ENCODE measurements at regions not wholly inside any gene's neighbourhood (a gene's known extent, or its start where the extent isn't known, plus 50 kb on each side); places are given as distances from the start of the nearest gene placed in this dataset.

GRCh38 chr3:30139283-30139682, 467.1 kb upstream of the TGFBR2 start:
- Mint-ChIP-seq H3K27me3 (ENCODE audit: low read depth) (no peaks in the 10 kb centered on the region), H3K27ac (ENCODE audit: unreplicated experiment) (no peak overlapping the region), H3K4me1 (peaks cover 10% of the 10 kb centered on the region), H3K36me3 (ENCODE audit: low read depth) (peaks cover 4% of the 10 kb centered on the region), H3K9me3 (peaks cover 5% of the 10 kb centered on the region), H3K4me3 (no peak overlapping the region)
- TF ChIP-seq, protein P1, sequence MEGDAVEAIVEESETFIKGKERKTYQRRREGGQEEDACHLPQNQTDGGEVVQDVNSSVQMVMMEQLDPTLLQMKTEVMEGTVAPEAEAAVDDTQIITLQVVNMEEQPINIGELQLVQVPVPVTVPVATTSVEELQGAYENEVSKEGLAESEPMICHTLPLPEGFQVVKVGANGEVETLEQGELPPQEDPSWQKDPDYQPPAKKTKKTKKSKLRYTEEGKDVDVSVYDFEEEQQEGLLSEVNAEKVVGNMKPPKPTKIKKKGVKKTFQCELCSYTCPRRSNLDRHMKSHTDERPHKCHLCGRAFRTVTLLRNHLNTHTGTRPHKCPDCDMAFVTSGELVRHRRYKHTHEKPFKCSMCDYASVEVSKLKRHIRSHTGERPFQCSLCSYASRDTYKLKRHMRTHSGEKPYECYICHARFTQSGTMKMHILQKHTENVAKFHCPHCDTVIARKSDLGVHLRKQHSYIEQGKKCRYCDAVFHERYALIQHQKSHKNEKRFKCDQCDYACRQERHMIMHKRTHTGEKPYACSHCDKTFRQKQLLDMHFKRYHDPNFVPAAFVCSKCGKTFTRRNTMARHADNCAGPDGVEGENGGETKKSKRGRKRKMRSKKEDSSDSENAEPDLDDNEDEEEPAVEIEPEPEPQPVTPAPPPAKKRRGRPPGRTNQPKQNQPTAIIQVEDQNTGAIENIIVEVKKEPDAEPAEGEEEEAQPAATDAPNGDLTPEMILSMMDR (conservative IDR thresholded peaks at IDR 0.05) = no peak
- no peak for DNase-seq (ENCODE audit: low read depth, low spot score)

DNA sequence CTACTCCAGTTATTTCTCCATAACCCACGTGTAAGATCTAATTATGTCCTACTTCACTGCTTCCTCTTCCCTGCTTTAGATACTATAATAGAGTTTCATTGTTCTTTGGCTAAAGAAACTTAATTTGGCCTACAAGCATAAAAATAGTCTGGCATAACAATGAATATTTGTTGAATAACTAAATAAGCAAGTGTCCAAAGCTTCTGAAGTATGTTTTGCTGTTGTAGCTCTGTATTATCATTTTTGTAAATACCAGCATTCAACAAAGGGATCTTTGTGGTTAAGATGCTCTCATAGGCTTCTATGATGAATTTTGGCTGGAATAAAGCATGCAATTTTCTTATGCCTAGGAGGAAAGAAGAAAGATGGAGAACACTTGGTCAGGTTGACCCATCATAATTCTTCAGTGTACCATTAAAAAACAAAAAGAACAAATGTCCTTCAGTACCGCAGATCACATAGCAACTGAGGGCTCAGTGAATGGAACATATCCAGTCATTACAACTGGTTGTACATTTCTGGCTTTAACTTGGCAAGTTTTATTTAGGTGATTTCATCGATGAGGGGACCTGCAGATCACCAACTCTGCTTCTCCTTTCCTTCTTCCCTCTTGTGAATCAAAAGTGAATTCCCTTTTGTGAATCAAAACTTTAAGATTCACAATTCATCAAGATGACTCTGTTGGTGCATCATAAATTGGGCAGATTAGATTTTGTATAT, 465.9 kb upstream of the TGFBR2 start:
- no peak overlapping the region for H3K4me3 Mint-ChIP-seq
- H3K27me3 Mint-ChIP-seq (ENCODE audit: low read depth) = no peaks in the 10 kb centered on the region
- DNase-seq (ENCODE audit: low read depth, low spot score) = no peak
- TF ChIP-seq, protein P1 (conservative IDR thresholded peaks at IDR 0.05) = no peak
- peaks cover 10% of the 10 kb centered on the region for H3K4me1 Mint-ChIP-seq
- no peak overlapping the region for H3K27ac Mint-ChIP-seq (ENCODE audit: unreplicated experiment)
- H3K9me3 Mint-ChIP-seq = peaks cover 5% of the 10 kb centered on the region
- peaks cover 4% of the 10 kb centered on the region for H3K36me3 Mint-ChIP-seq (ENCODE audit: low read depth)

GRCh38 chr3:30141178-30141581, 465.2 kb upstream of the TGFBR2 start:
- Mint-ChIP-seq H3K27ac (ENCODE audit: unreplicated experiment) (no peak overlapping the region), H3K4me3 (no peak overlapping the region), H3K9me3 (peaks cover 2% of the 10 kb centered on the region), H3K27me3 (ENCODE audit: low read depth) (no peaks in the 10 kb centered on the region), H3K36me3 (ENCODE audit: low read depth) (peaks cover 1% of the 10 kb centered on the region), H3K4me1 (peaks cover 10% of the 10 kb centered on the region)
- no peak for DNase-seq (ENCODE audit: low read depth, low spot score)
- TF ChIP-seq, protein P1 (conservative IDR thresholded peaks at IDR 0.05) = no peak

DNA sequence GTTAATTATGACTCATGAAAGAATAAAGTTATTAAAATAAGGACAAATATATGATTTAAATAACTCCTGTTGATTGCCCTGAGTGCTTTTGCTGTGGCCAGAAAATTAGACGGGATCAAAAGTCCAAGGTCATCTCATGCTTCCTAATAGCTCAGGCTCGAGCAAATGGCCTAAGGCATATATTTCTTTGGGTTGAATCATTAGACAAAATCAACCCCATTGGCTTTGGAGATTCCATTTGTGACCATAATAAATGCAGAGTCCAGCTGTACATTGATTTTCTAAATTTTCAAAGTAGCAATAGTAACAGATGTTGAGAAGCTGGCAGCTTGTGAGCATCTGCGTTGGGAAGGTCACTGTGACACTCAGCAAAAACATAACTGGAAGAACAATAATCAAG, 464.5 kb upstream of the TGFBR2 start:
- TF ChIP-seq, protein P1 (conservative IDR thresholded peaks at IDR 0.05) = no peak
- no peaks in the 10 kb centered on the region for H3K9me3 Mint-ChIP-seq
- peaks cover 14% of the 10 kb centered on the region for H3K4me1 Mint-ChIP-seq
- no peak for DNase-seq (ENCODE audit: low read depth, low spot score)
- no peaks in the 10 kb centered on the region for H3K36me3 Mint-ChIP-seq (ENCODE audit: low read depth)
- H3K4me3 Mint-ChIP-seq = no peak overlapping the region
- no peak overlapping the region for H3K27ac Mint-ChIP-seq (ENCODE audit: unreplicated experiment)
- H3K27me3 Mint-ChIP-seq (ENCODE audit: low read depth) = no peaks in the 10 kb centered on the region

DNA sequence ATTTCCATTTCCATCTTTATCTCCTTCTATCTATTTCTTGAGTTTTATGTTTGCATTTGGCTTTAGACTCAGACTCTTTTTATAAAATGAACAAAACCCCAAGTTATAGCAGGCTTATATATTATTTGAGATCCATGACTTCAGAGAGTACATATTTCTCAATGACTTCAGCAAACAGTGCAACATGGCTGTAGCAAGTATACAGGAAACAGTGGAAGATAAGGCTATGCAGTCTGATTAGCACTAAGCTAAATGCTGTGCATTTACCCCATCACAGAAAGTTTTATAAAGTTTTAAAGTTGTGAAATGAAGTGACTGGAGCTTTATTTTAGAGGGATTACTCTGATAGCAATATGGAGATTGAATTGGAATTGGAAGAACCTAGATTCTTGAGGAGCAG, 463.5 kb upstream of the TGFBR2 start:
- H3K9me3 Mint-ChIP-seq = no peaks in the 10 kb centered on the region
- H3K4me1 Mint-ChIP-seq = peaks cover 18% of the 10 kb centered on the region
- no peak overlapping the region for H3K27ac Mint-ChIP-seq (ENCODE audit: unreplicated experiment)
- no peak overlapping the region for H3K4me3 Mint-ChIP-seq
- DNase-seq (ENCODE audit: low read depth, low spot score) = no peak
- H3K27me3 Mint-ChIP-seq (ENCODE audit: low read depth) = no peaks in the 10 kb centered on the region
- no peaks in the 10 kb centered on the region for H3K36me3 Mint-ChIP-seq (ENCODE audit: low read depth)
- TF ChIP-seq, protein P1 (conservative IDR thresholded peaks at IDR 0.05) = no peak
